ENCODE measurements at regions not wholly inside any gene's neighbourhood (a gene's known extent, or its start where the extent isn't known, plus 50 kb on each side); places are given as distances from the start of the nearest gene placed in this dataset.

DNA sequence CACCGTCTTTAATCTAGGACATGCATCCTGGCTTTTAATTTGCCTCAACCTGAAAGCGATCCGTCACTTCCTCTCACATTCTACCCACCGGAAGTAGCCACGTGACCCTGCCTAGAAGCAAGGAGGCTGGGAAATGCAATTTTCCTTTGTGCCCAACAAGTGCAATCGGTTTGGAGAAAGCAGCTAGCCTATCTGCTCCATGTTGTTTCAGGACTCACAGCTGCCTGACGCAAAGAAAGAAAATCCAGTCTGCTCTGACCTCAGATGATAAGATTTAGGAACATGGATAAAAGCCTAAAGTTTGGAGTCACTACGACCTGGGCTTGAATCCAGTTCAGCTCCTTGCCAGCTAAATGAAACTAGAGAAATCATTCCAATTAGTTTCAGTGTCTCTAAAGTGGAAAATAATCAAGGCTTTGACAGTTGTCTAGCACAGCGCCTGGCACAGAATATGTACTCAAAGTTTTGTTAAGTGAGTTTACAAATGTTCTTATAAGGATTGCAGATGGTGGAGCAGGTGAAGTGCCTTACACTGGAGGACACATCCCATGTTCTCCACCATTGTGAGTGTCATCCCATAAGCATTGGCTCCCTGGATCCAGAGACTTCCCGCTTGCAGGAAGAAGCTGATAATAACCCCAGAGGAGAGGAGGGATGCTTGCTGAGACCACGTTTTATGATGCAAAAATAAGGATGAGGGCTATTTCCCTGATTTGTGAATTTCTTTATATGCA, 553.7 kb downstream of the MN1 start:
- Histone ChIP-seq H3K79me2 (ENCODE audit: low read length) (no peaks in the 10 kb centered on the region), H3K9me3 (ENCODE audit: insufficient read depth, low read length) (no peaks in the 10 kb centered on the region), H2AFZ (ENCODE audit: low read depth, low read length) (no peak overlapping the region), H3K36me3 (replicated peaks; ENCODE audit: low read depth, low read length) (no peaks in the 10 kb centered on the region), H3K4me2 (ENCODE audit: low read length) (no peak overlapping the region), H3K27ac (ENCODE audit: low read length) (no peak overlapping the region), H3K27me3 (ENCODE audit: low read depth, low read length) (peaks cover 15% of the 10 kb centered on the region), H3K4me1 (ENCODE audit: low read length) (no peaks in the 10 kb centered on the region), H3K9ac (ENCODE audit: low read length) (no peak overlapping the region), H4K20me1 (ENCODE audit: insufficient read depth, low read length) (no peaks in the 10 kb centered on the region), H3K4me3 (ENCODE audit: low read length) (no peak overlapping the region)
- TF ChIP-seq EZH2phosphoT487 (IDR thresholded peaks at IDR 0.05; ENCODE audit: low read depth): no peak
- TF ChIP-seq, protein P1, sequence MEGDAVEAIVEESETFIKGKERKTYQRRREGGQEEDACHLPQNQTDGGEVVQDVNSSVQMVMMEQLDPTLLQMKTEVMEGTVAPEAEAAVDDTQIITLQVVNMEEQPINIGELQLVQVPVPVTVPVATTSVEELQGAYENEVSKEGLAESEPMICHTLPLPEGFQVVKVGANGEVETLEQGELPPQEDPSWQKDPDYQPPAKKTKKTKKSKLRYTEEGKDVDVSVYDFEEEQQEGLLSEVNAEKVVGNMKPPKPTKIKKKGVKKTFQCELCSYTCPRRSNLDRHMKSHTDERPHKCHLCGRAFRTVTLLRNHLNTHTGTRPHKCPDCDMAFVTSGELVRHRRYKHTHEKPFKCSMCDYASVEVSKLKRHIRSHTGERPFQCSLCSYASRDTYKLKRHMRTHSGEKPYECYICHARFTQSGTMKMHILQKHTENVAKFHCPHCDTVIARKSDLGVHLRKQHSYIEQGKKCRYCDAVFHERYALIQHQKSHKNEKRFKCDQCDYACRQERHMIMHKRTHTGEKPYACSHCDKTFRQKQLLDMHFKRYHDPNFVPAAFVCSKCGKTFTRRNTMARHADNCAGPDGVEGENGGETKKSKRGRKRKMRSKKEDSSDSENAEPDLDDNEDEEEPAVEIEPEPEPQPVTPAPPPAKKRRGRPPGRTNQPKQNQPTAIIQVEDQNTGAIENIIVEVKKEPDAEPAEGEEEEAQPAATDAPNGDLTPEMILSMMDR (IDR thresholded peaks at IDR 0.05; ENCODE audit: low read depth, low read length): no peak

DNA sequence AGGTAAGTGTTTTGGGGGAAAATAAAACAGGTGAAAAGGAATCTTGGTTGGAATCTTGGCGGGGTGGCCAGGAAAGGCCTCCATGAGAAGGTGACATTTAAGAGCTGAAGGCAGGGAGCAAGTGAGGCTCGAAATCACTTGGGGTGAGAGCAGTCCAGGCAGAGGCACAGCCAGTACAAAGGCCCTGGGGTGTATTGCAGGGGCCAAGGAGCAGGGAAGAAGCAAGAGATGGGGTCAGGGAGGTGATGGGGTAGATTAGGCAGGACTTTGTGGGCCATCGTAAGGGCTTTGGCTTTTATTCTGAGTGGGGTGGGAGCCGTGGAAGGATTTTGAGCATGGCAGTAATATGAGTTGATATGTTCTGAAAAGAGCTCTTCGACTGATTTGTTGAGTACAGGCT, 551.1 kb downstream of the MN1 start:
- Histone ChIP-seq H3K9ac (ENCODE audit: low read length) (no peak overlapping the region), H3K36me3 (replicated peaks; ENCODE audit: low read depth, low read length) (no peaks in the 10 kb centered on the region), H2AFZ (ENCODE audit: low read depth, low read length) (no peak overlapping the region), H3K9me3 (ENCODE audit: insufficient read depth, low read length) (no peaks in the 10 kb centered on the region), H3K27me3 (ENCODE audit: low read depth, low read length) (peaks cover 11% of the 10 kb centered on the region), H4K20me1 (ENCODE audit: insufficient read depth, low read length) (no peaks in the 10 kb centered on the region), H3K4me1 (ENCODE audit: low read length) (no peaks in the 10 kb centered on the region), H3K79me2 (ENCODE audit: low read length) (no peaks in the 10 kb centered on the region), H3K4me3 (ENCODE audit: low read length) (no peak overlapping the region), H3K4me2 (ENCODE audit: low read length) (no peak overlapping the region), H3K27ac (ENCODE audit: low read length) (no peak overlapping the region)
- no peak for TF ChIP-seq EZH2phosphoT487 (IDR thresholded peaks at IDR 0.05; ENCODE audit: low read depth)
- TF ChIP-seq, protein P1 (IDR thresholded peaks at IDR 0.05; ENCODE audit: low read depth, low read length): no peak

DNA sequence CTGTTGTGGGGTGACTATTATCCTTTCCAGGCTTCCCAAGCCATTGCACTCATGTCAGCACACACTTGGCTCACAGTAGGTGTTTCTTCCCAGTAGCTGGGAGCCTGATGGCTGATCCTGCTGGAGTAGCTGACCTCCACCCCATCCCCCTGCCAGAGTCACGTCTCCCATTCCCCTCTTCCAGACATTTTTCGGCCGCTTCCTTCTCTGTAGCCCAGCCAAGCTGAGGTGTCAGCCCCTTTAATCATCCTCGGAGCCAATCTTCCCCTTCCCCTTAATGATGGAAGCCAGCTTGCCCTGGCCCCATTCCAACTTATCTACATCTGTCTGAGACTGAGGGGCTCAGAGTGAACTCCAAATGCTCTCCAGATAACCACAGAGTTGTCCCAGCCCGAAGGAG, 550.7 kb downstream of the MN1 start:
- Histone ChIP-seq H3K4me2 (ENCODE audit: low read length) (no peak overlapping the region), H3K27ac (ENCODE audit: low read length) (no peak overlapping the region), H3K4me1 (ENCODE audit: low read length) (no peaks in the 10 kb centered on the region), H3K9me3 (ENCODE audit: insufficient read depth, low read length) (no peaks in the 10 kb centered on the region), H3K9ac (ENCODE audit: low read length) (no peak overlapping the region), H4K20me1 (ENCODE audit: insufficient read depth, low read length) (no peaks in the 10 kb centered on the region), H2AFZ (ENCODE audit: low read depth, low read length) (no peak overlapping the region), H3K79me2 (ENCODE audit: low read length) (no peaks in the 10 kb centered on the region), H3K4me3 (ENCODE audit: low read length) (no peak overlapping the region), H3K27me3 (ENCODE audit: low read depth, low read length) (peaks cover 11% of the 10 kb centered on the region), H3K36me3 (replicated peaks; ENCODE audit: low read depth, low read length) (no peaks in the 10 kb centered on the region)
- no peak for TF ChIP-seq EZH2phosphoT487 (IDR thresholded peaks at IDR 0.05; ENCODE audit: low read depth)
- TF ChIP-seq, protein P1 (IDR thresholded peaks at IDR 0.05; ENCODE audit: low read depth, low read length): no peak

DNA sequence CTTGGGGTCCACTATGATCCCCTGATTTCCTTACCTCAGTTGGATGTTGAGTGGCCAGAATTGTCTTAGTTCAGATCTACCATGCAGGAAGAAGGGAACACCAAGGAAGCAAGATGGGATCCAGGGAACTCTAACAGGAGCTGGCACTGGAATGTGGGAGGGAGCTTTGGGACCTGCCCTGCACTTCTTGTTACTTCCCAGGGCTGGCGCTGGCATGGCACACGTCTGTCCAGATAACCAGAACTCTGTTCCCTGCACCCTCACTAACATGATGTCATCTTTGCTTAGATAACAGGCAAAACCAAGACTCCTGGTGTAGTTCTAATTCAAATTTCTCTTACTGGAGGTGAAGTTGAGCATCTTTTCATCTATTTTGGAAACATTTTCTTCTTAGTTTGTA, 550.0 kb downstream of the MN1 start:
- Histone ChIP-seq H4K20me1 (ENCODE audit: insufficient read depth, low read length) (no peaks in the 10 kb centered on the region), H3K9ac (ENCODE audit: low read length) (no peak overlapping the region), H3K36me3 (replicated peaks; ENCODE audit: low read depth, low read length) (no peaks in the 10 kb centered on the region), H3K4me3 (ENCODE audit: low read length) (no peak overlapping the region), H3K9me3 (ENCODE audit: insufficient read depth, low read length) (no peaks in the 10 kb centered on the region), H3K79me2 (ENCODE audit: low read length) (no peaks in the 10 kb centered on the region), H2AFZ (ENCODE audit: low read depth, low read length) (no peak overlapping the region), H3K27me3 (ENCODE audit: low read depth, low read length) (peaks cover 11% of the 10 kb centered on the region), H3K4me2 (ENCODE audit: low read length) (no peak overlapping the region), H3K27ac (ENCODE audit: low read length) (no peak overlapping the region), H3K4me1 (ENCODE audit: low read length) (no peaks in the 10 kb centered on the region)
- TF ChIP-seq EZH2phosphoT487 (IDR thresholded peaks at IDR 0.05; ENCODE audit: low read depth): no peak
- TF ChIP-seq, protein P1 (IDR thresholded peaks at IDR 0.05; ENCODE audit: low read depth, low read length): no peak
